ENCODE measurements at regions not wholly inside any gene's neighbourhood (a gene's known extent, or its start where the extent isn't known, plus 50 kb on each side); places are given as distances from the start of the nearest gene placed in this dataset.
A peak's percentile ranks its signal among the peaks of the same experiment; 100 is the strongest.

DNA sequence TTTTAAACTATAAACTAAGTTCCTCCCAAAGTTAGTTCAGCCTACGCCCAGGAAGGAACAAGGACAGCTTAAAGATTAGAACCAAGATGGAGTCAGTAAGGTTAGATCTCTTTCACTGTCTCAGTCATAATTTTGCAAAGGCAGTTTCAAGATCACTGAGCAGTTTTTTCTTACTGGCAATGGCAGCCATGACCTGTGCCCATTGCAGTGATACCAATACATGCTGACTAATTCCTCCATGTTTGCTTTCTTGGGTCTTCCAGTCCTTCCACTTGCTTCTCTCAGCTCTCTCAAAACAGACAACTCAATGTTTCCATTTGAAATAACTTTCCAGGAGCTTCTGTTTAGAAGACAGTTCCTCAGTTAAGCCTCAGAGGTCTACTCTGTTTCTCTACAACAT lies 79.5 kb downstream of the PCDH18 start:
- H3K27me3 Mint-ChIP-seq (ENCODE audit: unreplicated experiment): no peaks in the 10 kb centered on the region

GRCh38 chr4:137451172-137451825 lies 81.0 kb downstream of the PCDH18 start:
- Mint-ChIP-seq H3K4me3 (ENCODE audit: unreplicated experiment) (no peak overlapping the region), H3K4me1 (ENCODE audit: unreplicated experiment) (peaks cover 12% of the 10 kb centered on the region), H3K27ac (ENCODE audit: unreplicated experiment) (no peak overlapping the region), H3K9me3 (ENCODE audit: unreplicated experiment) (no peaks in the 10 kb centered on the region), H3K27me3 (ENCODE audit: unreplicated experiment) (no peaks in the 10 kb centered on the region), H3K36me3 (ENCODE audit: unreplicated experiment) (no peaks in the 10 kb centered on the region)
- DNase-seq (ENCODE audit: extremely low spot score, unreplicated experiment): no peak
- TF ChIP-seq, protein P1, sequence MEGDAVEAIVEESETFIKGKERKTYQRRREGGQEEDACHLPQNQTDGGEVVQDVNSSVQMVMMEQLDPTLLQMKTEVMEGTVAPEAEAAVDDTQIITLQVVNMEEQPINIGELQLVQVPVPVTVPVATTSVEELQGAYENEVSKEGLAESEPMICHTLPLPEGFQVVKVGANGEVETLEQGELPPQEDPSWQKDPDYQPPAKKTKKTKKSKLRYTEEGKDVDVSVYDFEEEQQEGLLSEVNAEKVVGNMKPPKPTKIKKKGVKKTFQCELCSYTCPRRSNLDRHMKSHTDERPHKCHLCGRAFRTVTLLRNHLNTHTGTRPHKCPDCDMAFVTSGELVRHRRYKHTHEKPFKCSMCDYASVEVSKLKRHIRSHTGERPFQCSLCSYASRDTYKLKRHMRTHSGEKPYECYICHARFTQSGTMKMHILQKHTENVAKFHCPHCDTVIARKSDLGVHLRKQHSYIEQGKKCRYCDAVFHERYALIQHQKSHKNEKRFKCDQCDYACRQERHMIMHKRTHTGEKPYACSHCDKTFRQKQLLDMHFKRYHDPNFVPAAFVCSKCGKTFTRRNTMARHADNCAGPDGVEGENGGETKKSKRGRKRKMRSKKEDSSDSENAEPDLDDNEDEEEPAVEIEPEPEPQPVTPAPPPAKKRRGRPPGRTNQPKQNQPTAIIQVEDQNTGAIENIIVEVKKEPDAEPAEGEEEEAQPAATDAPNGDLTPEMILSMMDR (IDR thresholded peaks at IDR 0.05): no peak

More for the DNA sequence above, 79.5 kb downstream of the PCDH18 start:
- no peak overlapping the region for H3K27ac Mint-ChIP-seq (ENCODE audit: unreplicated experiment)
- no peak overlapping the region for H3K4me3 Mint-ChIP-seq (ENCODE audit: unreplicated experiment)
- DNase-seq (ENCODE audit: extremely low spot score, unreplicated experiment): no peak
- no peaks in the 10 kb centered on the region for H3K36me3 Mint-ChIP-seq (ENCODE audit: unreplicated experiment)
- TF ChIP-seq, protein P1 (IDR thresholded peaks at IDR 0.05): no peak
- H3K9me3 Mint-ChIP-seq (ENCODE audit: unreplicated experiment): no peaks in the 10 kb centered on the region
- H3K4me1 Mint-ChIP-seq (ENCODE audit: unreplicated experiment): peaks cover 10% of the 10 kb centered on the region

- peaks cover 26% of the 10 kb centered on the region for H3K4me1 Mint-ChIP-seq (ENCODE audit: unreplicated experiment)
- no peak overlapping the region for H3K4me3 Mint-ChIP-seq (ENCODE audit: unreplicated experiment)
- TF ChIP-seq, protein P1 (IDR thresholded peaks at IDR 0.05): no peak
- no peak overlapping the region for H3K27ac Mint-ChIP-seq (ENCODE audit: unreplicated experiment)
- DNase-seq (ENCODE audit: extremely low spot score, unreplicated experiment): no peak
- H3K9me3 Mint-ChIP-seq (ENCODE audit: unreplicated experiment): no peaks in the 10 kb centered on the region
- no peaks in the 10 kb centered on the region for H3K27me3 Mint-ChIP-seq (ENCODE audit: unreplicated experiment)
- no peaks in the 10 kb centered on the region for H3K36me3 Mint-ChIP-seq (ENCODE audit: unreplicated experiment)
These were observed 83.9 kb downstream of the PCDH18 start for GRCh38 chr4:137448402-137448801.

GRCh38 chr4:137446071-137446470 lies 86.2 kb downstream of the PCDH18 start:
- Mint-ChIP-seq H3K27me3 (ENCODE audit: unreplicated experiment) (no peaks in the 10 kb centered on the region), H3K9me3 (ENCODE audit: unreplicated experiment) (no peaks in the 10 kb centered on the region), H3K27ac (ENCODE audit: unreplicated experiment) (no peak overlapping the region), H3K4me1 (ENCODE audit: unreplicated experiment) (peaks cover 29% of the 10 kb centered on the region), H3K36me3 (ENCODE audit: unreplicated experiment) (no peaks in the 10 kb centered on the region), H3K4me3 (ENCODE audit: unreplicated experiment) (no peak overlapping the region)
- DNase-seq (ENCODE audit: extremely low spot score, unreplicated experiment): no peak
- TF ChIP-seq, protein P1 (IDR thresholded peaks at IDR 0.05): no peak

DNA sequence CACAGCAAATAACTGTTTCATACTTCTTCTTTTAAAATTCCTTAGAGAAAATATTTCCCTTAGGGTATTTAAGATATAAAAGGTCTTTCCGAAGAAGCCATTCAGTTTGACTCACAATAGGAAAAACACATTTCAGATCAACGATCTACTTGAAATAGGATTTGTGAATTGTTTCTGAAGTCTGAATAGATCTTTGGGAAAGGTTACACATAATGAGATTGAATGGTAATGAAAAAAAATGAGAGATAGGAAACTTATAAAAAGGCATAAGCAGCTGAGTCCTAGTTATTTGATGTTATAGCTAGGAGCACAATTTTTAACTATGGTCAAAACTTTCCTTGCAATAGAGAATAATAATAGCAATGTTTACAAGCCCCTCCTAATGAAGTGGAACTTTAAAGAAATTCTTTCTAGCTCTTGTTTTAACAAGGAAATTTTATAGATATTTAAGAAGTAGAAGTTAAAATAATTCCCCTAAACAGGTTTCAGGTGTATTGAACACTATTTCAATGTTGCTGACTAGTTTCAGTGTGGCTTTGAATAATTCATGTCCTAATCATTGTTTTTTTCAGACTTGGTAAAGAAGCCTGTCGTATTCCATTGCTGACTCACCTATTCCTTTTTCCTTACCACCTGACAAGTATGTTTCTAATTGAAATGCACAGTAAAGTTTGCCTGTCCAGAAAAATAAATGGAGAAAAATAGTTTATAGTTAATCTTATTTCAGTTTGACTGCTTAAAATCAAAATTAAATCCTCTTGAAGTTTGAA lies 89.1 kb downstream of the PCDH18 start:
- DNase-seq (ENCODE audit: extremely low spot score, unreplicated experiment): no peak
- no peaks in the 10 kb centered on the region for H3K36me3 Mint-ChIP-seq (ENCODE audit: unreplicated experiment)
- TF ChIP-seq, protein P1 (IDR thresholded peaks at IDR 0.05): no peak

More for the DNA sequence above, 89.1 kb downstream of the PCDH18 start:
- no peak overlapping the region for H3K4me3 Mint-ChIP-seq (ENCODE audit: unreplicated experiment)
- no peaks in the 10 kb centered on the region for H3K27me3 Mint-ChIP-seq (ENCODE audit: unreplicated experiment)
- H3K4me1 Mint-ChIP-seq (ENCODE audit: unreplicated experiment): peaks cover 27% of the 10 kb centered on the region
- H3K27ac Mint-ChIP-seq (ENCODE audit: unreplicated experiment): peak overlapping the region; percentile 16
- H3K9me3 Mint-ChIP-seq (ENCODE audit: unreplicated experiment): peaks cover 6% of the 10 kb centered on the region
